GM21367 (cell line): ENCODE measurements at regions not wholly inside any gene's neighbourhood (a gene's known extent, or its start where the extent isn't known, plus 50 kb on each side); places are given as distances from the start of the nearest gene placed in this dataset.

Experiments used
- ATAC-seq: cut with Tn5 transposase; IDR thresholded peaks from one replicate; pipeline ENCODE4 v1.9.1; 2021; ENCODE audit not compliant: unreplicated experiment

- ATAC-seq, result no peak
Measured at GRCh38 chr2:220263300-220263699, 635.9 kb downstream of the SLC4A3 start.

GRCh38 chr2:220269367-220269766, 641.9 kb downstream of the SLC4A3 start:
- no peak for ATAC-seq

GRCh38 chr2:220270481-220271070, 643.1 kb downstream of the SLC4A3 start:
- ATAC-seq, result no peak

- no peak for ATAC-seq
Measured at GRCh38 chr2:220272656-220273055, 645.2 kb downstream of the SLC4A3 start.

GRCh38 chr2:220273082-220273481, 645.7 kb downstream of the SLC4A3 start:
- no peak for ATAC-seq

- ATAC-seq, result no peak
Measured at GRCh38 chr2:220275454-220275853, 648.0 kb downstream of the SLC4A3 start.

GRCh38 chr2:220276741-220277444, 649.5 kb downstream of the SLC4A3 start:
- ATAC-seq, result no peak

GRCh38 chr2:220277445-220277975, 650.1 kb downstream of the SLC4A3 start:
- ATAC-seq, result no peak

- no peak for ATAC-seq
Measured at GRCh38 chr2:220278022-220278421, 650.6 kb downstream of the SLC4A3 start.

GRCh38 chr2:220279372-220279771, 651.9 kb downstream of the SLC4A3 start:
- ATAC-seq, result no peak

- ATAC-seq, result no peak
Measured at GRCh38 chr2:220279840-220280239, 652.4 kb downstream of the SLC4A3 start.

GRCh38 chr2:220280736-220281135, 653.3 kb downstream of the SLC4A3 start:
- no peak for ATAC-seq

GRCh38 chr2:220281771-220282170, 654.3 kb downstream of the SLC4A3 start:
- no peak for ATAC-seq

GRCh38 chr2:220282236-220282635, 654.8 kb downstream of the SLC4A3 start:
- no peak for ATAC-seq

- no peak for ATAC-seq
Measured at GRCh38 chr2:220293966-220294365, 666.5 kb downstream of the SLC4A3 start.

GRCh38 chr2:220296174-220296573, 668.7 kb downstream of the SLC4A3 start:
- ATAC-seq, result no peak

GRCh38 chr2:220297093-220297492, 669.7 kb downstream of the SLC4A3 start:
- no peak for ATAC-seq

GRCh38 chr2:220300806-220301205, 673.4 kb downstream of the SLC4A3 start:
- ATAC-seq, result no peak

GRCh38 chr2:220302756-220303155, 675.3 kb downstream of the SLC4A3 start:
- ATAC-seq, result no peak

- ATAC-seq, result no peak
Measured at GRCh38 chr2:220309215-220309614, 681.8 kb downstream of the SLC4A3 start.

GRCh38 chr2:220310451-220310861, 683.0 kb downstream of the SLC4A3 start:
- ATAC-seq, result no peak

- no peak for ATAC-seq
Measured at GRCh38 chr2:220315098-220315823, 687.8 kb downstream of the SLC4A3 start.
